Erythroblast (primary cell): ENCODE measurements at regions not wholly inside any gene's neighbourhood (a gene's known extent, or its start where the extent isn't known, plus 50 kb on each side); places are given as distances from the start of the nearest gene placed in this dataset.

ENCODE experiments used
- GATA1 ChIP-seq: IDR thresholded peaks from 2 replicates; pipeline ENCODE4 v1.6.1; 2011; ENCODE audit warnings: low read depth, mild to moderate bottlenecking, control low read depth, low read length, moderate library complexity
- POLR2A ChIP-seq: IDR thresholded peaks from 2 replicates; pipeline ENCODE4 v1.6.1; 2011; ENCODE audit warnings: mild to moderate bottlenecking, low read length

- TF ChIP-seq POLR2A (no peak), GATA1 (no peak)
Observed at GRCh38 chr18:44358402-44358801, 322.3 kb upstream of the SETBP1 start.
